H9 (cell line): ENCODE measurements at regions not wholly inside any gene's neighbourhood (a gene's known extent, or its start where the extent isn't known, plus 50 kb on each side); places are given as distances from the start of the nearest gene placed in this dataset.

ENCODE experiments used
- DNase-seq: peaks from one replicate; pipeline ENCODE4 v3.0.0-alpha.2; 2017
- H2AFZ ChIP-seq: one replicate; pipeline ENCODE4 v1.6.1; 2013; ENCODE audit warnings: mild to moderate bottlenecking, low read length, control low read depth, moderate library complexity
- H2AK5ac ChIP-seq: 2 replicates; pipeline ENCODE4 v1.6.1; 2013; ENCODE audit warnings: low read length, control low read depth, mixed read lengths; ENCODE audit not compliant: insufficient read length
- H2BK120ac ChIP-seq: one replicate; pipeline ENCODE4 v1.6.1; 2013; ENCODE audit warnings: low read depth, mild to moderate bottlenecking, low read length, control low read depth, inconsistent platforms; ENCODE audit not compliant: poor library complexity, severe bottlenecking
- H2BK12ac ChIP-seq: 2 replicates; pipeline ENCODE4 v1.6.1; 2013; ENCODE audit warnings: low read length, control low read depth, mixed read lengths, low read depth; ENCODE audit not compliant: insufficient read length
- H2BK15ac ChIP-seq: 2 replicates; pipeline ENCODE4 v1.6.1; 2013; ENCODE audit warnings: low read depth, low read length, control low read depth
- H2BK20ac ChIP-seq: one replicate; pipeline ENCODE4 v1.6.1; 2013; ENCODE audit warnings: low read depth, mild to moderate bottlenecking, low read length, control low read depth, inconsistent platforms; ENCODE audit not compliant: poor library complexity, severe bottlenecking
- H2BK5ac ChIP-seq: 2 replicates; pipeline ENCODE4 v1.6.1; 2013; ENCODE audit warnings: low read length, control low read depth, mixed read lengths; ENCODE audit not compliant: insufficient read length
- H3K14ac ChIP-seq: 2 replicates; pipeline ENCODE4 v1.6.1; 2013; ENCODE audit warnings: low read length, control low read depth; ENCODE audit not compliant: insufficient read depth
- H3K18ac ChIP-seq: 2 replicates; pipeline ENCODE4 v1.6.1; 2013; ENCODE audit warnings: low read depth, mild to moderate bottlenecking, mixed read lengths, low read length, control low read depth; ENCODE audit not compliant: insufficient read length
- H3K23ac ChIP-seq: 2 replicates; pipeline ENCODE4 v1.6.1; 2013; ENCODE audit warnings: low read length, control low read depth, mixed read lengths, low read depth; ENCODE audit not compliant: insufficient read length
- H3K23me2 ChIP-seq: 2 replicates; pipeline ENCODE4 v1.6.1; 2013; ENCODE audit warnings: low read depth, mild to moderate bottlenecking, mixed read lengths, low read length, control low read depth; ENCODE audit not compliant: insufficient read length, poor library complexity, severe bottlenecking
- H3K27ac ChIP-seq: 2 replicates; pipeline ENCODE4 v1.5.1; 2013; ENCODE audit warnings: low read length, control low read depth, mixed read lengths, low read depth; ENCODE audit not compliant: insufficient read length
- H3K27me3 ChIP-seq: 2 replicates; pipeline ENCODE4 v1.6.1; 2013; ENCODE audit warnings: low read length, control low read depth, inconsistent platforms; ENCODE audit not compliant: insufficient read depth
- H3K4ac ChIP-seq: 2 replicates; pipeline ENCODE4 v1.6.1; 2013; ENCODE audit warnings: low read depth, mild to moderate bottlenecking, control low read depth, inconsistent platforms, low read length, moderate library complexity
- H3K4me1 ChIP-seq: 2 replicates; pipeline ENCODE4 v1.6.1; 2013; ENCODE audit warnings: low read length, control low read depth, inconsistent platforms; ENCODE audit not compliant: insufficient read depth
- H3K4me2 ChIP-seq: 2 replicates; pipeline ENCODE4 v1.6.1; 2013; ENCODE audit warnings: low read length, control low read depth, mixed read lengths; ENCODE audit not compliant: insufficient read length, insufficient read depth
- H3K56ac ChIP-seq: 2 replicates; pipeline ENCODE4 v1.6.1; 2013; ENCODE audit warnings: low read depth, mild to moderate bottlenecking, mixed read lengths, low read length, control low read depth; ENCODE audit not compliant: insufficient read length
- H3K79me1 ChIP-seq: 2 replicates; pipeline ENCODE4 v1.6.1; 2013; ENCODE audit warnings: low read depth, mild to moderate bottlenecking, moderate library complexity, low read length, control low read depth, inconsistent platforms; ENCODE audit not compliant: insufficient read depth, poor library complexity, severe bottlenecking
- H3K79me2 ChIP-seq: 2 replicates; pipeline ENCODE4 v1.6.1; 2013; ENCODE audit warnings: low read length, control low read depth, inconsistent platforms; ENCODE audit not compliant: insufficient read depth
- H3K9ac ChIP-seq: 2 replicates; pipeline ENCODE4 v1.6.1; 2013; ENCODE audit warnings: low read length, control low read depth, mixed read lengths; ENCODE audit not compliant: insufficient read length; ENCODE audit errors: extremely low read depth
- H3K9me3 ChIP-seq: one replicate; pipeline ENCODE4 v1.6.1; 2013; ENCODE audit warnings: low read depth, low read length, inconsistent platforms; ENCODE audit not compliant: control insufficient read depth
- H3T11ph ChIP-seq: one replicate; pipeline ENCODE4 v1.6.1; 2013; ENCODE audit warnings: mild to moderate bottlenecking, low read length, control low read depth, inconsistent platforms
- H4K20me1 ChIP-seq: one replicate; pipeline ENCODE4 v1.6.1; 2013; ENCODE audit not compliant: control insufficient read depth, insufficient read length, insufficient read depth
- H4K5ac ChIP-seq: 2 replicates; pipeline ENCODE4 v1.6.1; 2013; ENCODE audit warnings: low read depth, mild to moderate bottlenecking, mixed read lengths, low read length, control low read depth; ENCODE audit not compliant: insufficient read length
- H4K8ac ChIP-seq: replicated peaks from 2 replicates; pipeline ENCODE4 v1.6.1; 2013; ENCODE audit warnings: low read length, control low read depth, mixed read lengths, low read depth; ENCODE audit not compliant: insufficient read length
- H4K91ac ChIP-seq: 2 replicates; pipeline ENCODE4 v1.6.1; 2013; ENCODE audit warnings: low read depth, mild to moderate bottlenecking, moderate library complexity, mixed read lengths, low read length, control low read depth; ENCODE audit not compliant: insufficient read length
- H3K27ac Mint-ChIP-seq, 3 experiments: 2 replicates in 2 of 3; 3 replicates in 1 of 3; pipeline ENCODE4 v1.8.0; 2020 to 2021; ENCODE audit warnings: mixed read lengths in 3 of 3, mild to moderate bottlenecking in 1 of 3, moderate library complexity in 1 of 3
- H3K27me3 Mint-ChIP-seq: 2 replicates; pipeline ENCODE4 v1.8.0; 2021; ENCODE audit warnings: low read depth, mild to moderate bottlenecking, moderate library complexity, mixed read lengths
- H3K36me3 Mint-ChIP-seq, 3 experiments: 2 replicates in 2 of 3; 3 replicates in 1 of 3; pipeline ENCODE4 v1.8.0; 2020 to 2021; ENCODE audit warnings: low read depth in 3 of 3, mixed read lengths in 3 of 3; ENCODE audit not compliant: insufficient read depth in 1 of 3
- H3K4me1 Mint-ChIP-seq, 2 experiments: 2 replicates each; pipeline ENCODE4 v1.8.0; 2020; ENCODE audit warnings: mixed read lengths in 2 of 2
- H3K4me3 Mint-ChIP-seq, 2 experiments: 2 replicates in 1 of 2; 3 replicates in 1 of 2; pipeline ENCODE4 v1.8.0; 2020 to 2021; ENCODE audit warnings: mild to moderate bottlenecking in 2 of 2, mixed read lengths in 2 of 2, moderate library complexity in 1 of 2
- H3K9me3 Mint-ChIP-seq, 2 experiments: 2 replicates in 1 of 2; 3 replicates in 1 of 2; pipeline ENCODE4 v1.8.0; 2020; ENCODE audit warnings: mild to moderate bottlenecking in 2 of 2, mixed read lengths in 2 of 2, moderate library complexity in 1 of 2
- WGBS: extraction: QIAGEN DNeasy Blood & Tissue Kit; methylation state at CpG from one replicate; pipeline ENCODE4 v1.1.7; 2013; ENCODE audit warnings: missing lambda C conversion rate, low lambda C conversion rate, mixed read lengths; ENCODE audit not compliant: insufficient read length; ENCODE audit errors: extremely low coverage; 5-methylcytosine and 5-hydroxymethylcytosine counted together
- TF ChIP-seq, protein P1 (sequence below): fragments of 200-600 bp; sonication (generic); conservative IDR thresholded peaks from 3 replicates; pipeline ENCODE4 v1.8.0; 2021; ENCODE audit warnings: antibody characterized with exemption, mild to moderate bottlenecking

DNA sequence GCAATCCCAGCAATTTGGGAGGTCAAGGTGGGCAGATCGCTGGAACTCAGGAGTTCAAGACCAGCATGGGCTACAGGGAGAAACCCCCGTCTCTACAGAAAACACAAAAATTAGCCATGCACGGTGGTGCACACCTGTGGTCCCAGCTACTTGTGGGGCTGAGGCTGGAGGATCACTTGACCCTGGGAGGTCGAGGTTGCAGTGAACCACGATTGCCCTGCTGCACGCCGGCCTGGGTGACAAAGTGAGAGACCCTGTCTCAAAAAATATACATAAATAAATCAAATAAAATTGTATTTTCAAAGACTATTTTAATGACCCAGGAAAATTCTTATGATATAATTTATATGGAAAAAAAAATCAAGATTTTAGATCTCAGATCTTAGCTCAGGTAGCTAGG, 191.5 kb downstream of the ZFP36L2 start:
- Histone ChIP-seq H3K4me2 (no peak overlapping the region), H4K5ac (no peak overlapping the region), H4K8ac (no peak overlapping the region), H3K9ac (no peak overlapping the region), H3K9me3 (no peaks in the 10 kb centered on the region), H3K14ac (no peak overlapping the region), H2BK12ac (no peak overlapping the region), H3K79me1 (no peaks in the 10 kb centered on the region), H3K27ac (no peak overlapping the region), H3K23ac (no peak overlapping the region), H2BK15ac (no peak overlapping the region), H2BK20ac (no peak overlapping the region), H4K91ac (no peak overlapping the region), H3K4ac (no peak overlapping the region), H3K79me2 (no peaks in the 10 kb centered on the region), H2AK5ac (no peak overlapping the region), H2BK5ac (no peak overlapping the region), H3K23me2 (no peaks in the 10 kb centered on the region), H3K56ac (no peak overlapping the region), H2AFZ (no peak overlapping the region), H3K27me3 (no peaks in the 10 kb centered on the region), H3K4me1 (no peaks in the 10 kb centered on the region), H3T11ph (no peak overlapping the region), H2BK120ac (no peak overlapping the region), H3K18ac (no peak overlapping the region), H4K20me1 (no peaks in the 10 kb centered on the region)
- Mint-ChIP-seq H3K27me3 (no peaks in the 10 kb centered on the region; the same call in 1 of the 2 replicates), H3K4me1 (peaks cover 6% of the 10 kb centered on the region in 2 experiments; a peak in 3 of 4 replicates), H3K9me3 (no peaks in the 10 kb centered on the region), H3K4me3 (no peak overlapping the region), H3K27ac (no peak overlapping the region), H3K36me3 (no peaks in the 10 kb centered on the region)
- TF ChIP-seq, protein P1, sequence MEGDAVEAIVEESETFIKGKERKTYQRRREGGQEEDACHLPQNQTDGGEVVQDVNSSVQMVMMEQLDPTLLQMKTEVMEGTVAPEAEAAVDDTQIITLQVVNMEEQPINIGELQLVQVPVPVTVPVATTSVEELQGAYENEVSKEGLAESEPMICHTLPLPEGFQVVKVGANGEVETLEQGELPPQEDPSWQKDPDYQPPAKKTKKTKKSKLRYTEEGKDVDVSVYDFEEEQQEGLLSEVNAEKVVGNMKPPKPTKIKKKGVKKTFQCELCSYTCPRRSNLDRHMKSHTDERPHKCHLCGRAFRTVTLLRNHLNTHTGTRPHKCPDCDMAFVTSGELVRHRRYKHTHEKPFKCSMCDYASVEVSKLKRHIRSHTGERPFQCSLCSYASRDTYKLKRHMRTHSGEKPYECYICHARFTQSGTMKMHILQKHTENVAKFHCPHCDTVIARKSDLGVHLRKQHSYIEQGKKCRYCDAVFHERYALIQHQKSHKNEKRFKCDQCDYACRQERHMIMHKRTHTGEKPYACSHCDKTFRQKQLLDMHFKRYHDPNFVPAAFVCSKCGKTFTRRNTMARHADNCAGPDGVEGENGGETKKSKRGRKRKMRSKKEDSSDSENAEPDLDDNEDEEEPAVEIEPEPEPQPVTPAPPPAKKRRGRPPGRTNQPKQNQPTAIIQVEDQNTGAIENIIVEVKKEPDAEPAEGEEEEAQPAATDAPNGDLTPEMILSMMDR = no peak
- DNase-seq = no peak
- no CpG with 5 or more reads among the region's 7 CpGs for WGBS
